Tibial nerve (tissue), 4 donors: ENCODE measurements at regions not wholly inside any gene's neighbourhood (a gene's known extent, or its start where the extent isn't known, plus 50 kb on each side); places are given as distances from the start of the nearest gene placed in this dataset.

Experiments used
- DNase-seq, 2 donors: peaks; one replicate each; pipeline ENCODE4 v3.0.0-alpha.2; 2019; ENCODE audit warnings: low spot score in 2 of 2
- H3K27ac ChIP-seq, 4 donors: fragments of 200-600 bp; sonication (generic) in 3 of 4; one replicate each; pipeline ENCODE4 v1.5.1; 2017 to 2019; ENCODE audit warnings: mild to moderate bottlenecking in 1 of 4
- H3K27me3 ChIP-seq, 2 donors: fragments of 200-600 bp; sonication (generic) in 1 of 2; one replicate each; pipeline versions ENCODE4 v1.5.1 to v1.6.0; 2017 to 2019
- H3K36me3 ChIP-seq, 3 donors: fragments of 200-600 bp; sonication (generic); one replicate each; pipeline ENCODE4 v1.5.1; 2018 to 2019
- H3K4me1 ChIP-seq, 4 donors: fragments of 200-600 bp; sonication (generic) in 3 of 4; one replicate each; pipeline ENCODE4 v1.5.1; 2017 to 2019
- H3K4me3 ChIP-seq, 4 donors: fragments of 200-600 bp; sonication (generic) in 3 of 4; one replicate each; pipeline ENCODE4 v1.5.1; 2017 to 2019; ENCODE audit warnings: mild to moderate bottlenecking in 1 of 4, moderate library complexity in 1 of 4
- H3K9me3 ChIP-seq, 4 donors: fragments of 200-600 bp; sonication (generic) in 3 of 4; one replicate each; pipeline ENCODE4 v1.5.1; 2017 to 2019
- CTCF ChIP-seq, 5 experiments: fragments of 200-600 bp in 3 of 5; fragments of 450-650 bp in 2 of 5; sonication (generic) in 3 of 5; IDR thresholded peaks; one replicate each; pipeline ENCODE4 v1.5.1; 2016 to 2019; ENCODE audit warnings: antibody characterized with exemption in 5 of 5, mild to moderate bottlenecking in 3 of 5, moderate library complexity in 2 of 5
- EP300 ChIP-seq, 2 donors: sonication (generic); formaldehyde crosslinking; IDR thresholded peaks; one replicate each; pipeline ENCODE4 v1.6.1; 2017; ENCODE audit warnings: antibody characterized with exemption in 2 of 2, mild to moderate bottlenecking in 1 of 2
- POLR2A ChIP-seq, 2 donors: fragments of 450-650 bp; IDR thresholded peaks; one replicate each; pipeline ENCODE4 v1.6.1; 2017; ENCODE audit warnings: antibody characterized with exemption in 2 of 2, mild to moderate bottlenecking in 2 of 2, moderate library complexity in 2 of 2
- WGBS, 2 donors: methylation state at CpG; one replicate each; pipeline ENCODE4 v1.1.5; 2018; 5-methylcytosine and 5-hydroxymethylcytosine counted together

- no peaks in the 10 kb centered on the region for H3K36me3 ChIP-seq
- no peak overlapping the region for H3K27ac ChIP-seq
- no peaks in the 10 kb centered on the region for H3K4me1 ChIP-seq
- H3K9me3 ChIP-seq = peaks cover 0 to 3% (median 0%) of the 10 kb centered on the region in 4 donors
- no peaks in the 10 kb centered on the region for H3K27me3 ChIP-seq
- TF ChIP-seq CTCF (IDR thresholded peaks at IDR 0.05) (no peak), EP300 (IDR thresholded peaks at IDR 0.05) (no peak), POLR2A (IDR thresholded peaks at IDR 0.05) (no peak)
- no peak overlapping the region for H3K4me3 ChIP-seq
- DNase-seq = no peak
- 91 to 98% methylated on average over 1 of the region's 1 CpG for WGBS, 2 donors
Measured at GRCh38 chr18:30086351-30086750, 956.2 kb downstream of the DSC3 start.

GRCh38 chr18:30081122-30081521 lies 961.4 kb downstream of the DSC3 start:
- Histone ChIP-seq H3K27me3 (no peaks in the 10 kb centered on the region), H3K4me3 (no peak overlapping the region), H3K27ac (no peak overlapping the region), H3K36me3 (no peaks in the 10 kb centered on the region), H3K9me3 (peaks cover 0 to 6% (median 0%) of the 10 kb centered on the region in 4 donors), H3K4me1 (no peaks in the 10 kb centered on the region)
- DNase-seq = no peak
- TF ChIP-seq EP300 (IDR thresholded peaks at IDR 0.05) (no peak), CTCF (IDR thresholded peaks at IDR 0.05) (no peak), POLR2A (IDR thresholded peaks at IDR 0.05) (no peak)

- no peak for TF ChIP-seq CTCF (IDR thresholded peaks at IDR 0.05)
- TF ChIP-seq EP300 (IDR thresholded peaks at IDR 0.05) = no peak
- TF ChIP-seq POLR2A (IDR thresholded peaks at IDR 0.05) = no peak
- no peak for DNase-seq
- 57 to 61% methylated on average over 5 of the region's 5 CpGs for WGBS, 2 donors
Measured at GRCh38 chr18:30072609-30073385, 969.7 kb downstream of the DSC3 start.

GRCh38 chr18:30066288-30066687 lies 976.3 kb downstream of the DSC3 start:
- TF ChIP-seq POLR2A (IDR thresholded peaks at IDR 0.05) (no peak), CTCF (IDR thresholded peaks at IDR 0.05) (no peak), EP300 (IDR thresholded peaks at IDR 0.05) (no peak)
- H3K27ac ChIP-seq = no peak overlapping the region
- H3K4me3 ChIP-seq = no peak overlapping the region
- no peak for DNase-seq
- H3K27me3 ChIP-seq = no peaks in the 10 kb centered on the region
- H3K9me3 ChIP-seq = no peaks in the 10 kb centered on the region
- no peaks in the 10 kb centered on the region for H3K4me1 ChIP-seq
- H3K36me3 ChIP-seq = no peaks in the 10 kb centered on the region
- 42 to 51% methylated on average over 3 of the region's 3 CpGs for WGBS, 2 donors

More at GRCh38 chr18:30072609-30073385, 969.7 kb downstream of the DSC3 start:
- Histone ChIP-seq H3K9me3 (peaks cover 0 to 26% (median 1%) of the 10 kb centered on the region in 4 donors), H3K4me3 (no peak overlapping the region), H3K27me3 (no peaks in the 10 kb centered on the region), H3K27ac (no peak overlapping the region), H3K4me1 (no peaks in the 10 kb centered on the region), H3K36me3 (no peaks in the 10 kb centered on the region)

- no peaks in the 10 kb centered on the region for H3K9me3 ChIP-seq
- H3K27ac ChIP-seq = no peak overlapping the region
- TF ChIP-seq CTCF (IDR thresholded peaks at IDR 0.05) = no peak
- no peaks in the 10 kb centered on the region for H3K36me3 ChIP-seq
- DNase-seq = no peak
- H3K27me3 ChIP-seq = no peaks in the 10 kb centered on the region
- no peaks in the 10 kb centered on the region for H3K4me1 ChIP-seq
- no peak overlapping the region for H3K4me3 ChIP-seq
Measured at GRCh38 chr18:30057398-30057797, 985.1 kb downstream of the DSC3 start.
